H1 (cell line): ENCODE measurements at regions not wholly inside any gene's neighbourhood (a gene's known extent, or its start where the extent isn't known, plus 50 kb on each side); places are given as distances from the start of the nearest gene placed in this dataset.
A peak's percentile ranks its signal among the peaks of the same experiment; 100 is the strongest.

ENCODE experiments used
- CTCF ChIA-PET: fragments of 300-600 bp; sonication (Branson Sonifier 250); formaldehyde crosslinking; loops from one replicate; lab custom pipeline; 2021; ENCODE audit not compliant: partially characterized antibody; lab: Charles Lee
- POLR2A ChIA-PET: fragments of 300-600 bp; sonication (Branson Sonifier 250); formaldehyde crosslinking; loops from one replicate; lab custom pipeline; 2021; ENCODE audit warnings: inconsistent platforms; ENCODE audit not compliant: partially characterized antibody; lab: Charles Lee
- DNase-seq, 2 experiments: peaks; one replicate each; pipeline versions ENCODE4 v3.0.0 to v3.0.0-alpha.2; 2010 to 2022; ENCODE audit warnings: low spot score in 2 of 2, low read depth in 1 of 2, mixed read lengths in 1 of 2
- FAIRE-seq: peaks from 2 replicates; lab custom pipeline; 2011; peaks lifted over from hg19 to GRCh38; lab: Jason Lieb, UNC
- H2AFZ ChIP-seq: 2 replicates; pipeline ENCODE4 v1.8.1; 2012; ENCODE audit warnings: low read length, inconsistent platforms
- H2AK5ac ChIP-seq: 2 replicates; pipeline ENCODE4 v1.6.1; 2013; ENCODE audit warnings: low read depth, low read length
- H2BK120ac ChIP-seq: replicated peaks from 2 replicates; pipeline ENCODE3; 2013; ENCODE audit warnings: low read depth, low read length, inconsistent platforms
- H2BK12ac ChIP-seq: 2 replicates; pipeline ENCODE4 v1.6.1; 2013; ENCODE audit warnings: low read depth, low read length
- H2BK15ac ChIP-seq: 2 replicates; pipeline ENCODE4 v1.6.1; 2013; ENCODE audit warnings: low read length
- H2BK20ac ChIP-seq: 2 replicates; pipeline ENCODE4 v1.6.1; 2013; ENCODE audit warnings: low read length
- H2BK5ac ChIP-seq: 2 replicates; pipeline ENCODE4 v1.6.1; 2013; ENCODE audit warnings: low read depth, low read length
- H3K14ac ChIP-seq: 2 replicates; pipeline ENCODE4 v1.6.1; 2013; ENCODE audit warnings: inconsistent platforms; ENCODE audit not compliant: insufficient read length
- H3K18ac ChIP-seq: 2 replicates; pipeline ENCODE4 v1.6.1; 2013; ENCODE audit warnings: low read length; ENCODE audit errors: extremely low read depth
- H3K23ac ChIP-seq: 2 replicates; pipeline ENCODE4 v1.6.1; 2013; ENCODE audit warnings: inconsistent platforms; ENCODE audit not compliant: insufficient read length
- H3K23me2 ChIP-seq: 2 replicates; pipeline ENCODE4 v1.6.1; 2013; ENCODE audit warnings: low read depth, low read length
- H3K27ac ChIP-seq: 2 replicates; pipeline ENCODE4 v1.6.1; 2011; ENCODE audit warnings: low read depth, low read length, inconsistent platforms
- H3K27me3 ChIP-seq, 4 experiments: replicated peaks in 1 of 4; 1 replicate in 1 of 4; 2 replicates in 3 of 4; pipeline versions ENCODE4 v1.6.1 to v1.8.1; 2011 to 2013; ENCODE audit warnings: low read length in 3 of 4, mild to moderate bottlenecking in 3 of 4, inconsistent platforms in 2 of 4, mixed read lengths in 2 of 4, moderate library complexity in 1 of 4; ENCODE audit not compliant: control insufficient read depth in 3 of 4, insufficient read depth in 3 of 4; ENCODE audit errors: extremely low read depth in 1 of 4
- H3K36me3 ChIP-seq, 4 experiments: 2 replicates each; pipeline versions ENCODE4 v1.6.1 to v1.8.1; 2011 to 2013; ENCODE audit warnings: mild to moderate bottlenecking in 4 of 4, low read length in 3 of 4, moderate library complexity in 2 of 4, control low read depth in 1 of 4, inconsistent platforms in 1 of 4; ENCODE audit not compliant: insufficient read depth in 4 of 4, control insufficient read depth in 2 of 4
- H3K4ac ChIP-seq: replicated peaks from 2 replicates; pipeline ENCODE3; 2013; ENCODE audit warnings: low read length, low read depth, mixed read lengths, inconsistent platforms; ENCODE audit not compliant: insufficient read length
- H3K4me1 ChIP-seq, 4 experiments: replicated peaks in 1 of 4; 1 replicate in 1 of 4; 2 replicates in 3 of 4; pipeline versions ENCODE4 v1.6.1 to v1.8.1; 2011 to 2013; ENCODE audit warnings: low read length in 3 of 4, inconsistent platforms in 2 of 4, mixed read lengths in 1 of 4; ENCODE audit not compliant: insufficient read depth in 4 of 4, control insufficient read depth in 3 of 4
- H3K4me2 ChIP-seq, 2 experiments: 2 replicates each; pipeline versions ENCODE4 v1.6.1 to v1.8.1; 2011 to 2013; ENCODE audit warnings: low read depth in 2 of 2, low read length in 2 of 2, control low read depth in 1 of 2, inconsistent platforms in 1 of 2, mild to moderate bottlenecking in 1 of 2; ENCODE audit not compliant: insufficient read depth in 1 of 2
- H3K4me3 ChIP-seq, 4 experiments: fragments of 200-600, 300-600 bp in 1 of 4; sonication (generic), shearing (Covaris generic), sonication (Bioruptor Twin) in 1 of 4; 2 replicates each; pipeline versions ENCODE4 v1.5.1 to v1.8.1; 2011 to 2016; ENCODE audit warnings: low read length in 4 of 4, low read depth in 3 of 4, control low read depth in 2 of 4, inconsistent platforms in 2 of 4, mild to moderate bottlenecking in 2 of 4, mixed read lengths in 1 of 4, moderate library complexity in 1 of 4; ENCODE audit not compliant: insufficient read depth in 2 of 4; ENCODE audit errors: extremely low read depth in 1 of 4
- H3K56ac ChIP-seq: replicated peaks from 2 replicates; pipeline ENCODE3; 2013; ENCODE audit warnings: low read depth, mild to moderate bottlenecking, mixed read lengths, low read length, inconsistent platforms; ENCODE audit not compliant: insufficient read length
- H3K79me1 ChIP-seq: 2 replicates; pipeline ENCODE4 v1.6.1; 2013; ENCODE audit warnings: low read depth, low read length, control low read depth
- H3K79me2 ChIP-seq, 2 experiments: 2 replicates each; pipeline versions ENCODE4 v1.6.1 to v1.8.1; 2012 to 2013; ENCODE audit warnings: low read length in 2 of 2, mild to moderate bottlenecking in 2 of 2, inconsistent platforms in 1 of 2; ENCODE audit not compliant: insufficient read depth in 2 of 2, control insufficient read depth in 1 of 2
- H3K9ac ChIP-seq, 4 experiments: replicated peaks in 1 of 4; 1 replicate in 1 of 4; 2 replicates in 3 of 4; pipeline versions ENCODE4 v1.6.1 to v1.8.1; 2011 to 2013; ENCODE audit warnings: low read depth in 3 of 4, low read length in 3 of 4, control low read depth in 2 of 4, mild to moderate bottlenecking in 2 of 4, moderate library complexity in 2 of 4, inconsistent platforms in 1 of 4; ENCODE audit errors: extremely low read depth in 1 of 4
- H3K9me3 ChIP-seq, 2 experiments: 2 replicates each; pipeline versions ENCODE4 v1.6.1 to v1.8.1; 2012 to 2013; ENCODE audit warnings: mild to moderate bottlenecking in 2 of 2, moderate library complexity in 2 of 2, control low read depth in 1 of 2, inconsistent platforms in 1 of 2, low read depth in 1 of 2, low read length in 1 of 2, mixed read lengths in 1 of 2; ENCODE audit not compliant: insufficient read depth in 2 of 2
- H4K20me1 ChIP-seq, 2 experiments: replicated peaks in 1 of 2; 2 replicates each; pipeline versions ENCODE3 to v1.8.1; 2011 to 2013; ENCODE audit warnings: inconsistent platforms in 2 of 2, low read length in 2 of 2, mild to moderate bottlenecking in 1 of 2; ENCODE audit not compliant: insufficient read depth in 2 of 2, control insufficient read depth in 1 of 2
- H4K5ac ChIP-seq: 2 replicates; pipeline ENCODE4 v1.6.1; 2013; ENCODE audit warnings: low read length, low read depth, mixed read lengths, inconsistent platforms; ENCODE audit not compliant: insufficient read length
- H4K8ac ChIP-seq: 2 replicates; pipeline ENCODE4 v1.8.0; 2013; ENCODE audit warnings: mild to moderate bottlenecking, moderate library complexity, low read length, inconsistent platforms; ENCODE audit not compliant: insufficient read depth; ENCODE audit errors: extremely low read depth
- H4K91ac ChIP-seq: replicated peaks from 2 replicates; pipeline ENCODE3; 2013; ENCODE audit warnings: low read length, mixed read lengths, inconsistent platforms; ENCODE audit not compliant: insufficient read length
- CBX8 ChIP-seq: fragments of 300-800, 300-1000 bp; sonication (generic); IDR thresholded peaks from 2 replicates; pipeline ENCODE4 v1.7.1; 2016; ENCODE audit warnings: low read depth, low read length, borderline replicate concordance
- EGR1 ChIP-seq: IDR thresholded peaks from 2 replicates; pipeline ENCODE4 v1.6.1; 2011; ENCODE audit warnings: low read depth, low read length, borderline replicate concordance
- HDAC6 ChIP-seq: IDR thresholded peaks from one replicate; pipeline ENCODE4 v1.7.1; 2012; ENCODE audit warnings: low read depth, mild to moderate bottlenecking, inconsistent platforms, low read length, moderate library complexity
- NRF1 ChIP-seq: IDR thresholded peaks from 2 replicates; pipeline ENCODE4 v1.6.1; 2011; ENCODE audit warnings: mild to moderate bottlenecking, low read depth, low read length, improper control_type of control experiment
- PHF8 ChIP-seq: fragments of 200-600 bp; sonication (generic); conservative IDR thresholded peaks from 2 replicates; pipeline ENCODE4 v1.7.1; 2012; ENCODE audit warnings: low read depth, mild to moderate bottlenecking, inconsistent platforms, low read length, moderate library complexity
- POLR2A ChIP-seq, 2 experiments: IDR thresholded peaks; 1 replicate in 1 of 2; 2 replicates in 1 of 2; pipeline ENCODE4 v1.6.1; 2011; ENCODE audit warnings: low read depth in 2 of 2, low read length in 2 of 2, mild to moderate bottlenecking in 2 of 2; ENCODE audit errors: control extremely low read depth in 1 of 2
- RAD21 ChIP-seq, 2 experiments: IDR thresholded peaks in 1 of 2; conservative IDR thresholded peaks in 1 of 2; 2 replicates each; pipeline ENCODE4 v1.6.1; 2011; ENCODE audit warnings: low read depth in 2 of 2, low read length in 2 of 2, improper control_type of control experiment in 1 of 2, inconsistent platforms in 1 of 2, mild to moderate bottlenecking in 1 of 2, moderate library complexity in 1 of 2
- RFX5 ChIP-seq: IDR thresholded peaks from 2 replicates; pipeline ENCODE4 v1.6.1; 2011; ENCODE audit warnings: low read depth, low read length, improper control_type of control experiment, borderline replicate concordance
- SP1 ChIP-seq: IDR thresholded peaks from 2 replicates; pipeline ENCODE4 v1.6.1; 2011; ENCODE audit warnings: low read depth, low read length
- SP4 ChIP-seq: IDR thresholded peaks from 2 replicates; pipeline ENCODE4 v1.6.1; 2012; ENCODE audit warnings: low read length, inconsistent platforms
- YY1 ChIP-seq: IDR thresholded peaks from 2 replicates; pipeline ENCODE4 v1.6.1; 2011; ENCODE audit warnings: low read depth, mild to moderate bottlenecking, low read length
- WGBS, 2 experiments: shearing (Covaris generic) in 1 of 2; methylation state at CpG; one replicate each; pipeline versions ENCODE4 v1.1.6 to v1.1.7; 2013 to 2015; ENCODE audit warnings: low lambda C conversion rate in 2 of 2, mixed read lengths in 2 of 2, inconsistent platforms in 1 of 2, low coverage in 1 of 2, missing lambda C conversion rate in 1 of 2; ENCODE audit not compliant: insufficient replicate concordance in 2 of 2, insufficient coverage in 1 of 2, insufficient read length in 1 of 2; ENCODE audit errors: extremely low coverage in 1 of 2, missing lambda C conversion rate in 1 of 2; 5-methylcytosine and 5-hydroxymethylcytosine counted together

- Histone ChIP-seq H3K4me2 (peak overlapping the region; percentile 66 to 99), H4K8ac (no peak overlapping the region), H3K9ac (no peak overlapping the region), H3K36me3 (no peaks in the 10 kb centered on the region), H3K27me3 (peaks cover 2 to 26% (median 16%) of the 10 kb centered on the region in 4 experiments; a peak in 6 of 7 replicates), H4K5ac (no peak overlapping the region), H4K20me1 (no peaks in the 10 kb centered on the region), H3K27ac (no peak overlapping the region), H3K79me1 (no peaks in the 10 kb centered on the region), H2BK5ac (no peak overlapping the region), H3K23me2 (peaks cover 13% of the 10 kb centered on the region), H3K79me2 (peaks cover 0 to 6% of the 10 kb centered on the region in 2 experiments; a peak in 2 of 4 replicates), H3K23ac (no peak overlapping the region), H3K4me1 (peaks cover 9 to 19% (median 16%) of the 10 kb centered on the region in 4 experiments), H2BK20ac (peak overlapping the region; percentile 49; the same call in 1 of the 2 replicates), H3K4ac (no peak overlapping the region), H3K18ac (0 out of 2 replicates have a peak overlapping the region, but pooled peaks have one; percentile 51), H2AK5ac (no peak overlapping the region), H2AFZ (no peak overlapping the region), H4K91ac (no peak overlapping the region), H2BK15ac (no peak overlapping the region), H3K4me3 (peak overlapping the region in 1 of 4 experiments; percentile 78; a peak in 1 of 8 replicates), H2BK12ac (no peak overlapping the region; the same call in 1 of the 2 replicates), H2BK120ac (no peak overlapping the region), H3K9me3 (no peaks in the 10 kb centered on the region), H3K56ac (no peak overlapping the region), H3K14ac (no peak overlapping the region)
- DNase-seq (peak in 1 of 2 experiments; percentile 53), FAIRE-seq (no peak)
- POLR2A ChIA-PET: interaction anchor here (1.5 to 1.6 kb wide), 2 partner anchors 22 to 192 kb away, joined by 4 to 5 read pairs; no protein-coding TSS in a partner anchor
- CTCF ChIA-PET: interaction anchor here (0.6 to 1.5 kb wide), 8 partner anchors 9 to 531 kb away, joined by 3 to 4 read pairs (median 3); no protein-coding TSS in a partner anchor
- 72% methylated on average over 13 of the region's 16 CpGs; no CpG with 5 or more reads in 1 of the 2 experiments for WGBS, 2 experiments
- TF ChIP-seq RAD21 (IDR thresholded peaks at IDR 0.05 in 1 of 2, conservative IDR thresholded peaks at IDR 0.05 in 1 of 2; ENCODE audit: low read depth in 2 of 2, low read length in 2 of 2): no peak
- no peak for TF ChIP-seq SP4
- no peak for TF ChIP-seq YY1
- no peak for TF ChIP-seq RFX5
- TF ChIP-seq CBX8: no peak
- no peak for TF ChIP-seq SP1
- no peak for TF ChIP-seq POLR2A (IDR thresholded peaks at IDR 0.05; ENCODE audit: control extremely low read depth in 1 of 2, low read depth in 2 of 2, low read length in 2 of 2)
- no peak for TF ChIP-seq NRF1
- TF ChIP-seq PHF8: no peak
- TF ChIP-seq HDAC6: no peak
- no peak for TF ChIP-seq EGR1
These were observed 102.7 kb upstream of the TENM3 start for GRCh38 chr4:182140547-182140946.
